CD4-positive, alpha-beta T cell treated with Interleukin-10 for 1 hour (primary cell): ENCODE measurements at regions not wholly inside any gene's neighbourhood (a gene's known extent, or its start where the extent isn't known, plus 50 kb on each side); places are given as distances from the start of the nearest gene placed in this dataset.
"Not testable (repeated sequence)": the region's sequence is repeated elsewhere in the genome, so short reads cannot be mapped to it uniquely, and the experiment has no call there.

Source experiments
- DNase-seq: peaks from one replicate; pipeline ENCODE4 v3.0.0-alpha.2; 2020

DNA sequence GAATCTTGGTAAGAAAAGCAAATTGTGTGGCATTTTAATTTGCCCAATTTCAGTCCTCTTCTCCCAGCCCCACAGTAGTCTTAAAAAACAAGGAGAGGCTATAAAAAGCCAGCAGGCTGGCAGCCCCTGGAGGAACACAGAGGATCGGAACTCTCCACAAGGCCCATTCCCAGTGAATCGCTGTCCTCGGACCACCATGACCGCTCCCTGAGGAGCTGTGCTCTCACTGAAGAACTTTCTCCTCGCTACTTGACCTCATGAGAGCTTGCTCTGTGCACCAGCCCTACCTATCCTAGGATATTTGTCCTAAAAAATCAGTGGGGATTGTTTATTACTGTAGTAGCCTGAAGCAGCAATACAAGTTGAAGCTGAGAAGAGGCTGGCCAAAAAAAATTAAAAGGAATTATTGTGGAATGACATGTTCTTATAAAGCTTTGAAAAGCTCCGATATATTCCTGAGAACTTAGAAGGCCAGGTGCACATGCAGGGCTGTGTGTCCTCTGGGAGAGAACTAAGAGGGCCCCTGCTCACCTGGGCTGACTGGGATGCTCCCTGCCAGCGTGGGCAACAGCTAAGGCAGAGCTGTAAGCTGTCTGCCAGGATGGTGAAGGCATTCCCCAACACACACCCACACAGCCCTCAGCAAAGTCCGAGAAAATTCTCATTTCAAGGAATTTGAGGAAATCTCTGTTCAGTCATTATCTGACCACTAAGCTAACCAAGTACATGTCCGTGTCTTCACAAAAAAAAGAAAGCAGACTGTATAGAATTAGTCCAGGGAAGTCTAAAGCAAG is 148.8 kb upstream of the SFSWAP start:
- no peak for DNase-seq

GRCh38 chr12:131564138-131564727 is 146.7 kb upstream of the SFSWAP start:
- peak; percentile 12 for DNase-seq

DNA sequence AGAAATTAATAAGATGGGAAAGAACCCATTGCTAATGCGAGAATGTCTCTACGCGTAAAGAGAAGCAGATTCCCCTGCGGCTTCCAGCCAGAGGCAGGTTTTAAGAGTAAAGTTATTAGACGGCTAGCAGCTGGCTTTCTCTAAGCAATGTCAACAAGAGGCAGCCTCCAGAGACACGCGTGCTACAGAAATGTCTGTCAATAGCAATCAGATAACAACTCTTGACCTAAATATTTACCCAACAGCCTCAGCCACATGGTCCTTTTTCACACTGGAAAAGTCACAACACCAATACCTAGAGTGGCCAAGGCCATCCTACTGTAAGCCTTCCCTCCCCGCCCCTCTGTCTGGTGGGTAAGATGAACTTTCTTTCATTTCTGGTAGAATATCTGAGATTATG is 146.0 kb upstream of the SFSWAP start:
- DNase-seq = no peak

DNA sequence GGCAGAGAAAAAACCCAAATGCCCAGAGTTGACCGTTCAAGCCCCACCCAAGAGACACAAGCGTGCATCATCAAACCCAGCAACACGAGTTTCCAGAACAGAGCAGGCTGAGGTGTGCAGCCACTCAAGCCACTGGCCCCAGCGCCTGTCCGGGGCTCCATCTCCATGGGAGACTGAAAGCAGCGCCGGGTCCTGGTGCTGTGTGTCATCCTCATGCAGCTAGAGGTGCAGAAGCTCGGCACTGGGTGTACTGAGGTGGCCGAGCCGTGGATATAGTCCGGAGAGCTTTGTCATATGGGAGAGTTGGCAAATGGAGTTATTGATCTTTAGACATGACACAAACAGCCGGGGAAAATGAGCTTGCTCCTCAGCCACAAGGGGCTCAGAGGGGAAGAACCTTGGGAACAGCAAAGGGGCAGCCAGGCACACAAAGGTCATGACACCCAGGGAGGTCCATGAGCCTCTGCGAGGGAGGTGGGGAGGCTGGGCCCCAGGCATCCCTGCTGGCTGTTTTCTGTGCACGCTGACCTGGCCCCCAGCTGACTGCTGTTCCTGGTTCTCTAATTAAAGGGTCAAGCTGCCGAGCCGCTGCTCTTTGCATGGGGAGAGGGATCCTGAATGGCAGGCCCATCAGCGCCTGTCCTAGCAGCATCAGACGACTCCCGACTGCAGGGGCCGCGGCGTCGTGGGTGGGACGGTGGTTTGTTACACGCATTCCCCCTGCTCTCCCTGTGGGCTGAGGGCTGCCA is 145.4 kb upstream of the SFSWAP start:
- DNase-seq = no peak

GRCh38 chr12:131568336-131568735 is 142.6 kb upstream of the SFSWAP start:
- no peak for DNase-seq

DNA sequence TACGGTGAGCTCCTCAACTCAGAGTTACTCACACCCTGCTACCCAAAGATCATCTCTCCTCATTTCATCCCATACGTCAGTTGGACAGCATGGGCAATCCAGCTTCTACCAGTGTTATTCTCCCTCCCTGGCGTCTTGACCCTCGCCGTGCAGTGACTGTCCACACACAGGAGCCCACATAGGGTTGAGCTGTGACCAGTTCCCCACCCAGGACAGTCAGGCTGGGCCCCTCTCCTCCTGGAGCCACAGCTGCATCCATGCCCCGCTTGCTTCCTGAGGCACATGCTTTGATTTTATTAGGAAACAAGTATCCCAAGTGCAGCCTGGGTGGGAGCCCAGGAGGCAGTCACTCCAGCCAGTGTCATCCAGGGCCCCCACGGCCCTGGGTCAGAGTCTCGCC is 140.3 kb upstream of the SFSWAP start:
- DNase-seq = no peak

DNA sequence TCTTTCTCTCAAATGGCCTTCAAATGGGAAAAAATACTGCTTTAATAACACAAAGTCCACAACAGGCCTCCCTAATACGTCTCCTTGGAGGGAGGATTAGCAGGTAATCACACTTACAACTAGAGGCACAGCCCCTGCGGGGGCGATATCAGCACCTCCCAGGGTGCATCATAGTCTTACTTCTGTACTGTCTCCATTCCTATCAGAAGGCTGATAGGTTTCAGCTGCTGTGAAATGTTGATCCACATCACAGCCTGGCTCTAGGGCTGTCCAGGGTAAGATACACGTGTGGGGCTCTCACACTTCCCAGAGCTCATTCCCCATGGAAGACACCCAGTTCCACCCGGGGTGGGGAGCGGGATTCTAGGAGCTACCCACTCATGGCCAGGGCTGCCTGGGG is 139.1 kb upstream of the SFSWAP start:
- no peak for DNase-seq

GRCh38 chr12:131572626-131573025 is 138.3 kb upstream of the SFSWAP start:
- no peak for DNase-seq

GRCh38 chr12:131573631-131574394 is 137.1 kb upstream of the SFSWAP start:
- DNase-seq = no peak

GRCh38 chr12:131574395-131574771 is 136.5 kb upstream of the SFSWAP start:
- DNase-seq = no peak

DNA sequence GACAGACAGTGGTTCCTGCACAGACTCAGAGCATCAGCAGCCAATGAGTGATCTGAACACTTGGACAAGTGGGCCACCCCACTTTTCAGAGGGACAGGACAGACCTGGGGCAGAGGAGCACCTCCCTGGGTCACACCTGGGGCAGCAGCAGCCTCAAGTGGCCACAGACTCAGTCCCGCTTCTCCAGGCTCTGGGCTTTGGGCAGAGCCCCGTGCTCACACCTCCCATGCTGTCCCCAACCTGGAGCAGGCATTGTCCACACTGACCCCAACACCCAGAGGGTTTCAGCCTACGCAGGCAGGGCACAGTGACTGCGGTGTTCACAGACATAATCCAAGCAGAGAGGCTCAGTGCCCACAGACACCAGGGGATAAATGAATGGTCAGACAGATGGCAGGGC is 135.5 kb upstream of the SFSWAP start:
- no peak for DNase-seq

- DNase-seq = not testable (repeated sequence)
These were observed 134.2 kb upstream of the SFSWAP start for GRCh38 chr12:131576734-131577133.

DNA sequence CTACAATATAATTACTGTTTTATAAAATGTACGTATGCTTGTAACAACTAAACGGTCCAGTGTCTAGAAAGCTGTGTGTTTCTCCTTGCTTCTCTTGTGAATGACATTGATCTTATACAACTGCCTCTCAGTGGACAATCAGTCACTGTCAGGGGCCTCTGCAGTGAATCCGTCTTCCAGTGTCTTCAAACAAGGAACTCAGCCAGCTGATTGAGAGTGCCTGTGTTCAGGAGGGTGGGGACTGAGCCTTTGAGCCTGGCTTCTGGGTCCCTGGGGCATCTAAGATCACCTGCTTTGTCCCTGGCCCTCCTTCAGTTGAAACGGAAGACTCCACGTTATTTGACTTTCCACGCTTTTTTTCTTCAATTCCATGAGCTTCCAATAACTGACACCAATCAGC is 133.1 kb upstream of the SFSWAP start:
- no peak for DNase-seq

- no peak for DNase-seq
These were observed 131.9 kb upstream of the SFSWAP start for GRCh38 chr12:131578828-131579470.

- DNase-seq = no peak
These were observed 127.7 kb upstream of the SFSWAP start for GRCh38 chr12:131583090-131583712.

DNA sequence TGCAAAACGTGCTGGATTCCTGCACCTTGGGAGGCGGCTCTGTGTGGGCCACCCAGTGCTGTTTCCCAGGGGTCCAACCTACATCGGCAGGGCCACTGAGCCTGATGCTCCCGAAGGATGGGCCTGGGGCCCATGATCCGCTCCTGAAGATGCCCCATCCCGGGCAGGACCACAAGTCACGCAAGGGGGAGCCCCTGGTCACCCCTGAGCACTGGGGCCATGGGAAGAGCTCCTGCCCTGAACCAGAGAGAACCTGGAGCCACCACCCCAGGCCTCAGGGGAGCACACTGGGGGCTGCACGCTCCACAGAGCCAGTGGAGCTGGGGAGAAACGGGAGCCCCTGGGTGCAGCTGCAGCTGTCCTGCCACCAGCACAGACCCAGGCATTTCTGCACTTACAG is 124.6 kb upstream of the SFSWAP start:
- no peak for DNase-seq

- DNase-seq = no peak
These were observed 124.1 kb upstream of the SFSWAP start for GRCh38 chr12:131586761-131587160.

- DNase-seq = no peak
These were observed 123.3 kb upstream of the SFSWAP start for GRCh38 chr12:131587565-131587964.

GRCh38 chr12:131589221-131589897 is 121.5 kb upstream of the SFSWAP start:
- no peak for DNase-seq

DNA sequence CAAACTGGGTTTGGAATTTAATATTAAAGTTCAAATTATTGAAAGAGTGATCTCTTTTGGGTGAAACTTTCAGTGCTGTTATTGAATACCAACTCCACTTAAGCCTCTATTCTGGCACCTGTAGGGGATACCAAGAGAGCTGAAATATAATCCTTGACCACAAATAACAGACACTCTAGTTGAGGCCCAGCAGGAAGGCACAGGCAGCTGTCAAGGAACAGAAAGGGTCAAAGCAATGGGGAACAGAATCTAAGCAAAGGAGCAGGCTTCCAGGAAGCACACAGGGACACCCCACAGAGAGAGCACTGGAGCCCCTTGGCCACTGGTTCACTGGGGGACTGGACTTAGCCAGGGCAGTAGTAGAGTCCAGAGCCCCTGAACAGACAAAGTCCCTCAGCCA is 120.9 kb upstream of the SFSWAP start:
- no peak for DNase-seq

DNA sequence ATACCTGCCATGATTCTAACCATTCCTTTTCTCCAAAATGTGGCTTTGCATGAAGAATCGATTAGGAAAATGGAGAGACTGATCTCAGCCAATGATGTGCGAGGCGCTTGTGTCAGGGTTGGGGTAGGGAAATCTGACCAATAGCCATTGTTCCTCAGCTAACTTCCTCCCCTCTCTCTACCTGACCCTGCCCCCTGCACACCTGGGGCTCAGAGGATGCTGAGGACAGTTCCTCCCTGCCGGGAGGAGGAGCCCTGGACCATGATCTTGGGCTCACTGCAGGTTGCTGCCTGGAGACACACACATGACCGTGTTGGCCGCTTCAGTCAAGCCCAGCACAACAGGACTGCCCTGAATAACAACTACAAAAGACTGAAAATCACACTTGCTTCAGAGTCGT is 119.8 kb upstream of the SFSWAP start:
- no peak for DNase-seq
